Hematopoietic multipotent progenitor cell treated with erythropoietin and hydrocortisone succinate and interleukin-3 and kit ligand, for 4 days (in vitro differentiated cells): ENCODE measurements at regions not wholly inside any gene's neighbourhood (a gene's known extent, or its start where the extent isn't known, plus 50 kb on each side); places are given as distances from the start of the nearest gene placed in this dataset.

ENCODE experiments used
- DNase-seq: peaks from one replicate; pipeline ENCODE4 v3.0.0-alpha.2; 2015

DNA sequence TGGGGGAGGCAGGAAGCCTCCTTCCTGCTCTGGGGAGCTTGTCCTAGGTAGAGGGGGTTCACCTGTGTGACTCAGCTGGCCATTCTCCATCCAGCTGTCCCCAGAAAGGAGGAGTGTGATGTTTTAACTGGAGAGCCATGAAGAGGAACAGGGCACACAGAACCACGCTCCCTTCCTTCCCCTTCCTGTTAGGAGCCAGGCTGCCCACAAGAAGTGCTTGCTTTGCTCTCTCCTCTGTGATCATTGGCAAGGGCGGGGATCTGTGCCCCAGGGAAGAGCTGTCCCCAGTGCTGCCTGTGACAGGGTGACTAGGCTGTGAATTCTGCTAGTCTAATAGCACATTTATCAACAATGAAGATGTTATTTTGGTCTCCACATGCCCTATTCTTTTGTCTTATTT is 169.6 kb upstream of the GATB start:
- DNase-seq = peak; percentile 4

DNA sequence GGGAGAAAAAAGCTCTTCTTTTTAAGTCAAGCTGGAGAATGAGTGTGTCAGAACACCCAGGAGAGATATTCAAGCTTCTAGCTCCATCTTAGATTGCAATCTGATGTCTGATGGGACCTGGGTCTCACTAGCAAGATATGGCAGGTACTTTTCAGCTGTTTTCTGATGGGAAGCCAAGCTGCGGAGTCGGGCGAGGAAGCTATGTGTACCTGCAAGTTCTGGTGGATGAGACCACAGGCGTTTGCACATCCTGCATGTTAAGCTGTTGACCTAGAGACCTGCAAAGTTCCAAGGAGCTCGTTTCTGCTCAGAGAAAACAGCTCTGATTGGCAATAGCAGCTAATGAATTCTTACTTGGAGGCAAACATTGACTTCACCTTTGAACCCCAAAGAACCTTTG is 167.3 kb upstream of the GATB start:
- no peak for DNase-seq

DNA sequence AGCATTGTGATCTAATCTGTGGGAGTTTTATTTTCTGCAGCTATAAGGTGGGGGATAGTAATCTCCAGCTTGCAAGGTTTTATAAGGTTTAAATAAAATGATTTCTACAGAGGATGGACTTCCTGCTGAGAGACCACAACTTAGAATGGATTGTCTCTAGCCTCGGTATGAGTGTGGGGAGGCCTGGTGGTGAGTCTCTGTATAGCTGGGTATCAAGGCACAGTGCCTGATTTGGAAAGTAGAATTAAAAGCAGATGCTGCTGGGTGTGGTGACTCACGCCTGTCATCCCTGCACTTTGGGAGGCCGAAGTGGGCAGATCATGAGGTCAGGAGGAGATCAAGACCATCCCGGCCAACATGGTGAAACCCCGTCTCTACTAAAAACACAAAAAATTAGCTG is 162.0 kb upstream of the GATB start:
- no peak for DNase-seq

DNA sequence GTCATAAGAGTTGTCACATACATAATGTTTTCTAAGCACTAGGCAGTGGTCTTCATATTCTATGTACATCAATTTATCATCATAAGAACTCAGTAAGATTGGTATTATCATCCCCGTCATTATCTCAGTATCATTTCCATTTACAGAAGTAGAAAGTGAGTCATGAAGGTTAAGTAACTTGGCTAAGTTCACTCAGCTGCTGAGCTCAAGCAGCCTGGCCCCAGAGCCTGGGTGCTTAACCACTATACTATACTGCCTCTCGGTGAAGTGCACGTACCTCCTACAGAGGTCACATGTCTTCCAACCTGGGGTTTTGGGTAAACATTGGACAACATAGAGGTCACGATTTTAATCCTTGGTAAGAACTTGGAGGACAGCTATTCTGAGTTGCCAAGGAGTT is 161.5 kb upstream of the GATB start:
- no peak for DNase-seq

DNA sequence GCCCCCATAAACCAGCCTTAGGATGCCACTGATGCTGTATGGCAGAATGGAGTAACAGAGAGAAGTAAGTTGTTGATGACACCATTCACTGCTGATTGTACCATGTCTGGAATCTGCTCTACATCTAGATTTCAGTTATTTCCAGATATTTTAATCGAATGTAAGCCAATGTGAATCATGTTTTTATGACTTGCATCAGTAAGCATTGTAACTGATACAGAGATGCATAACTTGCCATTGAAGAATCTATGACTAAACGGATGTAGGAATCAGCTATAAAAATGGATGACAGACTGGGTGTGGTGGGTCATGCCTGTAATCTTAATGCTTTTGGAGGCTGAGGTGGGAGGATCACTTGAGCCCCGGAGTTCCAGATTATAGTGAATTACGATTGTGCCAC is 161.0 kb upstream of the GATB start:
- no peak for DNase-seq

DNA sequence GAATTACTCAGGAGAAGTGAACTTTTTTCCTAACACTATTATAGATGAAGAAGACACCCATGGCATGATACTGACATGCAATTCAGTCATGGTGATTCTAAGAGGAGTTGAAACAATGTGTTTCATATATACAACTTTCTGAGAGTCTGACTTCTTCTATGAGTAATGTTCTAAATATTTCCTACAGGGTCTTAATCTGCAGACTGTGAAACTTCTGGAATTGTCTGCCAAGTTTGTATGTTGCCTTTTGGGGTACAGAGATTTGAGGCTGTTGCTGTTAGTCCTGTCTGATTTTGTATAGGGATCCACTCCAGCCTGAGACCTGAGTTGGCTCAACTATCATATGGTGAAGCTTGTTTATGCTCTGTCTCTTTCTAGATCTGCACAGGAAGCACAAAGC is 160.6 kb upstream of the GATB start:
- no peak for DNase-seq

DNA sequence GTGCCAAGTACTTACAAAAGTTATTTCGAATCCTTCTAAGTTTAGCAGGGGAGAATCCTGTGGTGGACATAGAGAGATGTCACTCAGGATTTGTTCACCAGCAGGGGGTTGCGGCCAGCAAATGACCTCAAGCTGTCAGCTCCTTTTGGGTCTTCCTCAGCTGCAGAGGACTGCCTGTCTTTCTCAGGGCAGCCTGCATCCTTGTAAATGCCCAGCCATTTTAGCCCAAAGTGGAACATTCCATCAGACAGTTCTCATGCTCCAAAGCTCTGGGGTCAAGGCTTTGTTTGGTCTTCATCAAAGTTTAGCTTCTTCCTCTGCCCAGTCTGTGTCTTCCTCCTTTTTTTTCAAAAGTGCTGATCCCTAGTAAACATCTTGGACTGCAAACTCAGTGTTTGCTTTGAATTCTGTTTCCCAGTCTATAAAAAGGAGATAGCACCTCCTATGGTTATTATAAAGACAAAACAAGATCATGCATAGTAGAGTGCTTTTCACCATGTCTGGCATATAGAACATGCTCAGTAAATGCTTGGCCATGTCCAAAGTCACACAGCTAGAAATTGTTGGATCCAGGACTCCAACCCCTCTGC is 156.4 kb upstream of the GATB start:
- DNase-seq = no peak

DNA sequence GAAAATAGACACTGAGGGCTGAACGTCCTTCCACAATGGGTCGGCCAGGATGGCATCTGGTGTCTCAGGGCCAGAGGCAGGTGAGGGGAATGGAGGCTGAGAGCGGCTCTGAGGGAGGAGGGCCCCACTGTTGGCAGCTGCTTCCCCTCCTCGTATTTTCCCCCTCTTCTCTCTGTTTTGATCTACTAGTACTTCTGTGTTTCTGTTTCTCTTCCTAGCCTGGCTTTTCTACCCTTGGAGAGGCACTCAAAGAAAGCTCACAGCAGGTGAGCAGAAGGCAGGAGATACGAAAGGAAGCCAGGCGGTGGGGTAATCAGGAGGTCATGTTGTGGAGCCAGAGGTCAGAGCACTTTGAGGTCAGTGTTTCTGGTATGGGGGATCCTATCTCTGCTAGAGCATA is 151.8 kb upstream of the GATB start:
- no peak for DNase-seq

DNA sequence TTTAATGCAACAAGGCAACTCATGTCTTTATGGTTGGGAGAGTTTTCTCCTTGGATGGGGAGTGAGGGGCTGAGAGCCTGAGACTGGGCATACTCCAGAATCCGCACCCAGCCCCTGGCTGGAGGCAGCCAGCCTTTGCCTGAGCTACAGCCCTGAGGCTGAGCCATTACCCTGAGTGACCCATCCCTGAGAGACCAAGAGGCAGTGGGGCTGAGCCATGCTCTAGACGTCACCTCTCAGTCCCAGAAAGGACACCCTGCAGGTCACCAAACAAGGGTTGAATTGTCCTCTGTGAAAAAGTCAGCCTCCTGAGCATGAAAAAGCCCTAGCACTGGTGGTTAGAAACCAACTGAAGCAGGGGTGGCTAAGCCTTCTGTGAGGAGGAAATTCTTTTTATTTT is 151.2 kb upstream of the GATB start:
- DNase-seq = no peak

DNA sequence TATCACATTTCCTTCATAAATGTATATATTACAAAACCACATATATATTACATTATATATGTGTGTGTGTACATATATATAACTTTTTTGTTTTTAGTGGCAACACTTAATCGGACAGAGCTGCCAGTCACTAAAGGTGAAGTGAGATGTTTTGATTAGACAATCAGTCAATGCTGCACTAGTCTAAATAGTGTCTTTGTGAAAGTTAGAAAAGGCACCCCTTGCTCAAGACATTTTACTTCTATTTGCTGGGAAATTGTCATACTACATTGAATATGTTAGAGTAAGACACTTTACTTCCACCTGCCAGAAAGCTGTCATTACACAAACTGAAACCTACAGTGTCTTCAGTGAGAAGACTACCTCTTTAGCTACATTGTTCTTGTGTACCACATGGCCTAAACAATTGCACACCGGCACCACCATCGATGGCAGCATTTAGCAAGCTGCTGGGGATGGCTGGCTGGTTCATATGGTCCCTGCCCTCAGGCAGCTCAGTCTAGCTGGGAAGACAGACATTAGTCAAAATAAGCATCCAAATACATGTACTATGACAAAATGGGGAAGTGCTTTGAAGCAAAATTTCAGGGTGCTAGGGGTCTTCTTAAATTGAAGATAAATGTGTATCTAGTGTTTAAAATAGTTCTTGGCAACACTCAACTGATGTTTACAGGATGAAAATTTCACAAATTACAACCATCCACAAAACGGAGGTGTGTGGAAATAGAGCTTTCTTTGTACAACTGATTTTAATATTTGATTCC is 148.1 kb upstream of the GATB start:
- no peak for DNase-seq

DNA sequence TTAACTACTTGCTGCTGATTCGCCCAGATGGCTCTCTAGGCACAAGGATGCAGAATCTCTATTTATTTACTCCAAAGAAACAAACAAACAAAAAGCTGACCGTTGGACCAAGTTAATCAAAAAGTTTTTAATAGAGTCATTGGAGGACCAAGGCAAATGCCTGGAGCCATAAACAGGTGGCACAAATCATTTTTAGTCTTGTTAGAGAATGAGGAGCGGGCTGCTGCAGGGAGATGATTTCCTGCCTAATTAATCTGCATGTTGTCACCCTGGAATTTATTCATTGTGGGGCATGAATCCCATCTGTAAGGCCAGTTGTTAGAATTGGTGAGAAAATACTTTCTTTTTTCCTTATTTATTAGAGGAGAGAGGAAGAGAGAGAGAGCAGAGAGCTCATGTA is 147.4 kb upstream of the GATB start:
- no peak for DNase-seq

DNA sequence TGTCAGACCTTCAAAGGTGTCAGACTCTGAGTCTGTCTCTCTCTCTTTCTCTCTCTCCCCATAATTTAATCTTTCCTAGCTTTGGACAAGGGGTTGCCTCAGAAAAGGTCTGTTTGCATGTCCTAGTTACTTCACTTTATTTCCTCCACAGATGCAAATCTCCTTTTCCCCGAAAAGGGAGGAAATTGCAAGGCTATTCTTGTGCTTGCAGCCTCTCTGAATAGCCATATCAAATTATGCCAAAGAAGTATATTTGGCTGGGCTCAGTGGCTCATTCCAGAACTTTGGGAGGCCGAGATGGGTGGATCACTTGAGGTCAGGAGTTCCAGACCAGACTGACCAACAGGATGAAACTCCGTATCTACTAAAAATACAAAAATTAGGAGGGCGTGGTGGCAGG is 145.6 kb upstream of the GATB start:
- no peak for DNase-seq

DNA sequence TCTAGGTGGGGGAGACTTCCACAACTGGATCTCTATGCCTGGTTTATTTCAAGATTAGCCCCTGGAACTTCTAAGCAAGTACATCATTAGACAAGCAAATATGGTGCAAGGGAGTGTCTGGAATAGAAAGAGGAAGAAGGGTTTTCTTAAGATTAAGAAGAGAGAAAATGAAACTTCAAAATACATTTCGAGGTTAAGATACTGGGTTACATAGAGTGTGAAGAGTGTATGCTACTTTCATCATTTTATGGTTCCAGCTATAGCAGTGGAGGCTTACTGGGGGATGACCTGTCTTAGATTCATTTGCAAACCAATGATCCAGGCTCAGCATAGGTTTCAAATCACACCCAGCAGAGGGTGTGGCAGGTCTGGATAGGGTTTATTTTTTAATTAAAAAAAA is 144.4 kb upstream of the GATB start:
- DNase-seq = no peak

DNA sequence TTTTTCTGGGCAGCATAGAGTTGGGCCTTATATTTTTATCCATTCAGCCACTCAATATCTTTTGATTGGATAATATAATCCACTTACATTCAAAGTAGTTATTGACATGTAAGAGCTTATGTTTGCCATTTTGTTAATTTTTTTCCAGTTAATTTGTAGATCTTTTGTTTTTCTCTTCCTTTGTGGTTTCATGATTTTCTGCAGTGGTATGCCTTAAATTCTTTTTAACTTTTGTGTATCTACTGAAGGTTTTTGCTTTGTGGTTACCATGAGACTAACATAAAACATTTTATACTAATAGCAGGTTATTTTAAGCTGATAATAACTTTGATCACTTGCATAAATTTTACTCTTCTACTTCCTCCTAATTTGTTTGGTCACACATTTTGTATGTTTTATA is 140.8 kb upstream of the GATB start:
- no peak for DNase-seq

DNA sequence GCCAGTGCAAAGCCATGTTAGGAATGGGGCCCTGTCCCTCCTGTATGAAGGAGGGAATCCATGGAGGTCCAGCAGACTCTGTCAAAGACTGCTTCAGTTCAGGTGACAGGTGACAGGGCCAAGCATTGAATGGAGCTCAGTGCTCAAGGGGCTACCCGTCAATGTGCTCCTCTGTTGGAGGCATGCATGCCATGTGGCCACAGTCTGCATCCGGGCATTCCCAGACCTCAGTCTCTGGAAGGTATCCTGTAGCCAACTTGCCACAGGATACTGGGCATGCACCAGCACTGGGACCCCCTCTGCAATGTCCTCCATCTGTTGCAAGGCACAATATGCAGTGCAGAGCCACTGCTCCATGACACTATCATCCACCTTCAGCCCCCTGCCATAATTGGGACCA is 136.1 kb upstream of the GATB start:
- DNase-seq = no peak

DNA sequence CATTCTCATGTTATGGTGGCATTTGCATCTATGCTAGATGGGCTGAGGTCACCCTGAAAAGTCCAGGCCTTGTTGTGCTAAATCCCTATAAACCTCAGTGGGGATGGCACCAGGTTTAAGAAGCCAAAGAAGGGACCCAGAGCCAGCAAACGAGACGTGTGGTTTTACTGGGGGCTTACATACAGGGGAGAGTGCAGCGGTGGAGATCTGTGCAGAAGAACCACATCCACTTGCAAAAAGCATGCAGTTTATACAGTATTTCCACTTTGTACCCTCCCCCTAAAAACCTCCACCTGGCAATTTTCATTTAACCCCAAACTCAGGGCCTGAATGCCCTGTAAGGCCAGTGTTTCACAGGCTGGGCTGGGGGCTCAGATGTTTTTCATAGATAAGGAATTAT is 134.9 kb upstream of the GATB start:
- DNase-seq = no peak

DNA sequence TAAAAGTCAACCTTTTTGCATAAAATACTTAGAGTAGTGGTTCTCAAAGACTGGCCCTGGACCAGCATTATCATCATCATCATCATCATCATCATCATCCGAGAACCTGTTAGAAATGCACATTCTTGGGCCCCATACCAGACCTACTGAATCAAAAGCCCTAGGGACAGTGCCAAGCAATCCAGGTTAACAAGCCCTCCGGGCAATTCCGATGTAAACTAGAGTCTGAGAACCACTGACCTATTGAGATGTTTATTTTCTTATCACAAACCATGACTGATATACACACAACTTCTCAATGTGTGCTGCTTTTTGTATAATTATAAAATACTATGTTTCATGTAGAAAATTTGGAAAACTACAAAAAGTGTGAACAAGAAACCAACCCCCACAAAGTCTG is 133.4 kb upstream of the GATB start:
- DNase-seq = no peak

DNA sequence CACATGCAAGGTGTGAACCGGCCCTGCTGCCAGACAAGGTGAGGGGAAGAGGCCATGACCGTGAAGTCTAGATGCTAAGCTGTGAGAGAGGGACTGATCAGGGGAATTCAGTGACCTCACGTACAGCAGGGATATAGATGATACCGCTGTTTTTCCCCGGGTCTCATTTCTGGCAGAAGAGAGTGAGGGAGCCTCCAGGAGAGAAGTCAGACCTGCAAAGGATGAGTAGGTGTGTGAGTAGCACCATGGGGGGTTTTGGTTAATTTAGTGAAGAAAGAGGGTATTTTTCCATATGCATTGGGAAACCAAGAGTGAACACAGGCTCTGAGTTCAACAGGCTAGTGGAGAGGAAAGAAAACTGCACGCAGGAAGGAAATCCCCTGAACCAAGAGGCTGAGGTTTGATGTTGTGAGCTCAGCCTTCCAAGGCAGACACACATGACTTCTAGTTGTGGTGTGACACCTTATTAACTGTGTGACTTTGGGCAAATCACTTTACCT is 127.6 kb upstream of the GATB start:
- DNase-seq = no peak

DNA sequence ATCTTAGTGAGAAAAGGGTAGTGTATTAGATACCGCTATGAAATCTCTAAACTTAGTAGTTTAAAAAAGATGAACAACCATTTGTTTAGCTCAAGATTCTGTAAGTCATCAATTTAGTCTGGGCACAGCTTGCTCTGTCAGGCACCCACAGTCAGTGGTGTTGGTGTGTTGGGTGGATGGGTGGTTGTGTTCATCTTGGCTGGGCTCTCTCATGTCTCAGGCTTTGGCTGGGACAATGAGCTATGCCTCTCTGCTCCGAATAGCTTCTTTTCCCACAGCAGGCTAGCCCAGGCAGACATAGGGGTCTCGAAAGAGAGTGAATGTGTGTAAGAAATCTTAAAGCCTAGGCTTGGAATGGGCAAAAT is 127.0 kb upstream of the GATB start:
- DNase-seq = no peak

DNA sequence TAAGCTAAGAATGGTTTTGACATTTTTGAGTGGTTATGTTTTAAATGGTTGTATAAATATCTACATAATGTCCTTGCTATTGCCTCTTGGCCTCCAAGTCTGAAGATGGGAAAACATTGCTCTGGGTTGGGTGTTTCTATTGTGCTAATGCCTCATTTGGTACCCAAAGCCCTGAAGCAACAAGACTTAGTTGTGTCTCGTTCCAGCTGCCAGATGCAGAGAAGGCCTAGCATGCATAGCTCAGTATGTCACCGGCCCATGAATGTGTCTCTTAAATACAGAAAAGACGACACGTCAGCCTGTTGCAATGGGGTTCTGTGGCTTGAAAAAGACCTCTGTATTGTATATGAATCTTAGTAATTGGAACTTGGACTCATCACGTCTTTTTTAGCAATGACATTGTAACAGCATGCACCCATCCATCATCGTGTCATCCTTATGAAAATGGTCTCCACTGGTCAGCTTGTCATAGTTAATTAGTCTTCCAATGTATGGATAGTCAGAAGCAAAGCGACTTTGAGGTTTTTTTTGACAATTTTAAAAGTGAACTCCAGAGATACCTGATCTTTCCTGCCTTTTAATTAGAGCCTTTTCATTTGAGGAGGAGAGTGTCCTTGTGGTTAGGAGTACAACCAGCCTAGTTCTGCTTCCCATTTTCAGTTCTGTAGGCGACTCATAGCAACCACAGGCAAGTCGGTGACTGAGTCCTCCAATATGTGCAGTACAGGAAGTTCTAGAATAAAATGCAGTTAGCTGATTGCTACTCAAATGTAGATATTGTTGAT is 126.4 kb upstream of the GATB start:
- DNase-seq = peak; percentile 24

DNA sequence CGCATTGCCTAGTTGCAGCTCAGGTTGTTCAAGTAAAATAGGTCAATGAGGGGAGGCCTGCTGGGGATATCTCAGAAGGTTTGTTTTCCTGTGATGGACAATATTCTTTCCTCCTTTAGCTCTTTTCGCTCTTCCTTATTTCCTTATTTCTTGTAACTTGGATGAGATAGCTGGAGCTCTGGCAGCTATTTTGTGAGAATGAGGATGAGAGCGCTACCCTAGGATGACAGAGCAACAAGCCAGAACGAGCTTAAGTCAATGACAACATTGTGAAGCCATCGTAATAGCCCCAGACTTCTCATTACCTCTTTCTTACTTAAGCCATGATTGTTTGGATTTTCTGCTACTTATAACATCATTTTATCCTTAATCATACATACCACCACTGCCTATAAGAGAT is 124.3 kb upstream of the GATB start:
- DNase-seq = no peak

DNA sequence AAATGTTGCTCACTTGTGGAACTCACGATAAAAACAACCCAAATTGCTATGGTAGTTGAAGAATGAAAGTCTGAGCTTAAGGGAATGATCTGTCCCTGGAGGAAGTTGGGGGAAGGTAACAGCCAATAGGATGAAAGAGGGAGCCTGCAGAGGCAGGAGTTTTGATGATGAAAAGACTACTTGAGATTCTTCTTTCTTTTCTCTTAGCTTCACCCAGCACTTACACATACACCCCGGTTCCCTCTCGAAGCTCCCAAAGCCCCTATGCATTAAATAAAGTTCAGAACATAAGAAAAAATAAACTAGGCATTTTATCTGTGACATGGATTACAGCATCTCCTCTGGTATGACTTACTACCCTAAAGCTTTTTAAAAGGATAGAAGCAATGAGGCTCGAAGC is 122.9 kb upstream of the GATB start:
- DNase-seq = no peak

DNA sequence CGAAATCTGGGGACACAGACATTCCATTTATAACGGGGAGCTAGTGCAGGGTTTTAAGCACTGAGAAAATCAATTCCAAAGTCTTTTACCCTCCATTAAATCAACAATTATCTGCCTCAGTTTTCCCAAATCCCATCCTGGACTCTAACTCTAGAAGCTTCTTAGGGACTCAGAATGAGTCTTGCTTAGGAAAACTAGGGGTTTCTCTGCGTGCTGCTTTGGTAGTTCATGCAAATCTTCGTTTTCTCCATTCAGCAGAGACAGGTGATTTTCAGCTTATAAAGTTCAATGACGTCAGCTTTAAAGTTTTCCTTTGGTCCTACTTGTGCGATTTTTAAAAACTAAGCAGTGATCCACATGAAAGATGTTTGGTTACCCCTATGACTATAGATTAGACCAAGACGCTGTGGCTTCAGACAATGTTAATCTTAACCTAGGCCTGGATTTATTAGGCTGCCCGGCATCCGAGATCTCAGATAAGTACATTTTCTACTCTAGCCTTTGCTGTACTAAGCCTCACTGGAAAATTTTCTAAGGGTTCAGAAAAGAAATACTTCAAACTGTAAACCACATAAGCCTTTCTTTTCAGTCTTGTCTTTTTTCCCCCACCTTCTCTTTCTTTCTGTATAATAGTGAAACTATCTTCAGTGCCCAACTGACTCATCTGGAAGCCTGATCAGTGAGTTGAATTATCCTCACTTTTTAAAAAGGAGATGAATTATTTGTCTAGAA is 121.4 kb upstream of the GATB start:
- no peak for DNase-seq
